ENCODE measurements at regions not wholly inside any gene's neighbourhood (a gene's known extent, or its start where the extent isn't known, plus 50 kb on each side); places are given as distances from the start of the nearest gene placed in this dataset.

DNA sequence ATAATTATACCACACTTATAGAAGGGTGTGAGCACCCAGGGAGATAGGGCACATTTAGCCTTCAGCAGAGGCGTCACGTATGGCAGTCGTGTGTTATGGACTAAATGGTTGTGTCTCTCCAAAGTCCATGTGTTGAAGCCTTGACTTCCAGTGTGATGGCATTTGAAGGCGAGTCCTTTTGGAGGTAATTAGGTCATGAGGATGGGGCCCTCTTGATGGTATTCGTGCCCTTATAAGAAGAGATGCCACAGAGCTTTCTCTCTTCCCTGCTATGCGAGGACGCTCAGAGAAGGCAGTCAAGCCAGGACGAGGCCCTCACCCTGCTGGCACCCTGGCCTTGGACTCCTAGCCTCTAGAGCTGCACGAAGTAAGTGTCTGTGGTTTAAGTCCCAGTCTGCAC lies 375.0 kb upstream of the C1orf174 start:
- Histone ChIP-seq H3K4me2 (ENCODE audit: low read depth, low read length, poor library complexity, severe bottlenecking) (no peak overlapping the region), H3K9ac (ENCODE audit: low read length) (no peak overlapping the region), H3K4me3 (ENCODE audit: insufficient read depth, low read length, poor library complexity, severe bottlenecking) (no peak overlapping the region), H3K9me3 (ENCODE audit: insufficient read depth, low read length) (no peaks in the 10 kb centered on the region), H3K36me3 (ENCODE audit: low read length) (no peaks in the 10 kb centered on the region), H3F3A (ENCODE audit: insufficient read depth) (no peaks in the 10 kb centered on the region), H3K9me2 (replicated peaks; ENCODE audit: insufficient read depth, low read length) (no peaks in the 10 kb centered on the region), H2AFZ (ENCODE audit: low read depth, low read length, severe bottlenecking) (no peak overlapping the region), H3K27me3 (ENCODE audit: low read length) (no peaks in the 10 kb centered on the region), H4K20me1 (ENCODE audit: low read depth, low read length) (no peaks in the 10 kb centered on the region), H3K79me2 (ENCODE audit: insufficient read depth, low read length) (no peaks in the 10 kb centered on the region), H3K27ac (ENCODE audit: low read depth, low read length) (no peak overlapping the region)
- TF ChIP-seq, protein P1, sequence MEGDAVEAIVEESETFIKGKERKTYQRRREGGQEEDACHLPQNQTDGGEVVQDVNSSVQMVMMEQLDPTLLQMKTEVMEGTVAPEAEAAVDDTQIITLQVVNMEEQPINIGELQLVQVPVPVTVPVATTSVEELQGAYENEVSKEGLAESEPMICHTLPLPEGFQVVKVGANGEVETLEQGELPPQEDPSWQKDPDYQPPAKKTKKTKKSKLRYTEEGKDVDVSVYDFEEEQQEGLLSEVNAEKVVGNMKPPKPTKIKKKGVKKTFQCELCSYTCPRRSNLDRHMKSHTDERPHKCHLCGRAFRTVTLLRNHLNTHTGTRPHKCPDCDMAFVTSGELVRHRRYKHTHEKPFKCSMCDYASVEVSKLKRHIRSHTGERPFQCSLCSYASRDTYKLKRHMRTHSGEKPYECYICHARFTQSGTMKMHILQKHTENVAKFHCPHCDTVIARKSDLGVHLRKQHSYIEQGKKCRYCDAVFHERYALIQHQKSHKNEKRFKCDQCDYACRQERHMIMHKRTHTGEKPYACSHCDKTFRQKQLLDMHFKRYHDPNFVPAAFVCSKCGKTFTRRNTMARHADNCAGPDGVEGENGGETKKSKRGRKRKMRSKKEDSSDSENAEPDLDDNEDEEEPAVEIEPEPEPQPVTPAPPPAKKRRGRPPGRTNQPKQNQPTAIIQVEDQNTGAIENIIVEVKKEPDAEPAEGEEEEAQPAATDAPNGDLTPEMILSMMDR (IDR thresholded peaks at IDR 0.05; ENCODE audit: insufficient read depth, low read length, poor library complexity, severe bottlenecking) = no peak
- no peak for TF ChIP-seq EZH2phosphoT487 (conservative IDR thresholded peaks at IDR 0.05; ENCODE audit: low read length)

DNA sequence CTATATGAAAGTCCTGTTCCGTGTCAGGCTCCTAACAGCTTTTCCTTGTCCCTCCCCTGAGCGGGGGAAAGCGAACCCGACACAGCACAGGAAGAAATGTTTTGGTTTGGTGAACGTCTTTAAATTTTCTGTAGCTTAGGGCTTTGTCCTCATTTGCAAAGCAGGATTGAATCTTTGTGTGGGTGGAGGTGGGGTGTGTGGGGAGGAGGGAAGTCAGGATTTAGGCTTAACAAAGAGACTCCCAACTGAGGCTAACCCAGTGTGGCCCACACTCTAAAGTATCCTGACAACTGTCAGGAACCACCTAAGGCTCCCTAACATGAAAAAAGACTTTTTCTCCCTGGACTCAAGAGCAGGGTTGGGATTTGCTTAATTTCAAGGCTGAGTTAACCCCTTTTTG lies 376.2 kb upstream of the C1orf174 start:
- H3K36me3 ChIP-seq (ENCODE audit: low read length) = no peaks in the 10 kb centered on the region
- no peak overlapping the region for H3K9ac ChIP-seq (ENCODE audit: low read length)
- H3K4me2 ChIP-seq (ENCODE audit: low read depth, low read length, poor library complexity, severe bottlenecking) = no peak overlapping the region
- H3K4me3 ChIP-seq (ENCODE audit: insufficient read depth, low read length, poor library complexity, severe bottlenecking) = no peak overlapping the region
- H2AFZ ChIP-seq (ENCODE audit: low read depth, low read length, severe bottlenecking) = no peak overlapping the region
- H3F3A ChIP-seq (ENCODE audit: insufficient read depth) = no peaks in the 10 kb centered on the region
- TF ChIP-seq EZH2phosphoT487 (conservative IDR thresholded peaks at IDR 0.05; ENCODE audit: low read length) = no peak
- TF ChIP-seq, protein P1 (IDR thresholded peaks at IDR 0.05; ENCODE audit: insufficient read depth, low read length, poor library complexity, severe bottlenecking) = no peak
- no peaks in the 10 kb centered on the region for H3K27me3 ChIP-seq (ENCODE audit: low read length)
- no peak overlapping the region for H3K27ac ChIP-seq (ENCODE audit: low read depth, low read length)
- H3K9me3 ChIP-seq (ENCODE audit: insufficient read depth, low read length) = no peaks in the 10 kb centered on the region
- no peaks in the 10 kb centered on the region for H3K9me2 ChIP-seq (replicated peaks; ENCODE audit: insufficient read depth, low read length)
- no peaks in the 10 kb centered on the region for H4K20me1 ChIP-seq (ENCODE audit: low read depth, low read length)
- no peaks in the 10 kb centered on the region for H3K79me2 ChIP-seq (ENCODE audit: insufficient read depth, low read length)

DNA sequence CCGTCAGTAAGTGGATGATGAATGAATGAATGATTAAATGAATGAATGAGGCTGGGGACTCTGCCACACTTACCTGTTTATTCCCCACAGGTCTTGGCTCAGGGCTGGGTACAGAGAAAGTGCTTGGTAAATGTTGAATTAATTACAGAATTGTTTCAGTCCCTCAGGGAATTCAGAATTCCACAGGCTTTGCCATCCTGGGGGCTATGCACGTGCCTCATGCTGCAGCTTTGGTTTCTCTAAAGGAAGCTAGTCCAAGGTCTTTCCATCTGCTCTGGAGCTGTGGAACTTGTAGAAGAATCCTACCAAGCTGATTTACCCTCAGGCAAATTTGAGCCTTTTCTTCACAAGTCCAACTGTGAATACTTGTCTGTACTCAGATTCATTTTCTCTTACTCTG lies 376.8 kb upstream of the AJAP1 start:
- no peak for TF ChIP-seq EZH2phosphoT487 (conservative IDR thresholded peaks at IDR 0.05; ENCODE audit: low read length)
- TF ChIP-seq, protein P1 (IDR thresholded peaks at IDR 0.05; ENCODE audit: insufficient read depth, low read length, poor library complexity, severe bottlenecking) = no peak
- no peaks in the 10 kb centered on the region for H3F3A ChIP-seq (ENCODE audit: insufficient read depth)
- no peaks in the 10 kb centered on the region for H3K9me2 ChIP-seq (replicated peaks; ENCODE audit: insufficient read depth, low read length)
- H3K4me2 ChIP-seq (ENCODE audit: low read depth, low read length, poor library complexity, severe bottlenecking) = no peak overlapping the region
- no peaks in the 10 kb centered on the region for H3K79me2 ChIP-seq (ENCODE audit: insufficient read depth, low read length)
- H3K4me3 ChIP-seq (ENCODE audit: insufficient read depth, low read length, poor library complexity, severe bottlenecking) = no peak overlapping the region
- H3K9me3 ChIP-seq (ENCODE audit: insufficient read depth, low read length) = no peaks in the 10 kb centered on the region
- no peak overlapping the region for H2AFZ ChIP-seq (ENCODE audit: low read depth, low read length, severe bottlenecking)
- H3K36me3 ChIP-seq (ENCODE audit: low read length) = no peaks in the 10 kb centered on the region
- H3K27me3 ChIP-seq (ENCODE audit: low read length) = no peaks in the 10 kb centered on the region
- H4K20me1 ChIP-seq (ENCODE audit: low read depth, low read length) = no peaks in the 10 kb centered on the region
- H3K9ac ChIP-seq (ENCODE audit: low read length) = no peak overlapping the region
- H3K27ac ChIP-seq (ENCODE audit: low read depth, low read length) = no peak overlapping the region
